ENCODE measurements at regions not wholly inside any gene's neighbourhood (a gene's known extent, or its start where the extent isn't known, plus 50 kb on each side); places are given as distances from the start of the nearest gene placed in this dataset.

GRCh38 chr18:45251236-45251635 lies 364.0 kb upstream of the SLC14A2 start:
- WGBS, 2 donors, result 94 to 95% methylated on average over 4 of the region's 4 CpGs
- Histone ChIP-seq H3K4me1 (peaks cover 8% of the 10 kb centered on the region), H3K27me3 (no peaks in the 10 kb centered on the region), H3K36me3 (ENCODE audit: low read depth, missing control alignments) (no peaks in the 10 kb centered on the region), H3K9me3 (no peaks in the 10 kb centered on the region), H3K4me3 (no peak overlapping the region), H3K27ac (no peak overlapping the region)
- no peak for TF ChIP-seq POLR2A (IDR thresholded peaks at IDR 0.05)
- TF ChIP-seq, protein P1, sequence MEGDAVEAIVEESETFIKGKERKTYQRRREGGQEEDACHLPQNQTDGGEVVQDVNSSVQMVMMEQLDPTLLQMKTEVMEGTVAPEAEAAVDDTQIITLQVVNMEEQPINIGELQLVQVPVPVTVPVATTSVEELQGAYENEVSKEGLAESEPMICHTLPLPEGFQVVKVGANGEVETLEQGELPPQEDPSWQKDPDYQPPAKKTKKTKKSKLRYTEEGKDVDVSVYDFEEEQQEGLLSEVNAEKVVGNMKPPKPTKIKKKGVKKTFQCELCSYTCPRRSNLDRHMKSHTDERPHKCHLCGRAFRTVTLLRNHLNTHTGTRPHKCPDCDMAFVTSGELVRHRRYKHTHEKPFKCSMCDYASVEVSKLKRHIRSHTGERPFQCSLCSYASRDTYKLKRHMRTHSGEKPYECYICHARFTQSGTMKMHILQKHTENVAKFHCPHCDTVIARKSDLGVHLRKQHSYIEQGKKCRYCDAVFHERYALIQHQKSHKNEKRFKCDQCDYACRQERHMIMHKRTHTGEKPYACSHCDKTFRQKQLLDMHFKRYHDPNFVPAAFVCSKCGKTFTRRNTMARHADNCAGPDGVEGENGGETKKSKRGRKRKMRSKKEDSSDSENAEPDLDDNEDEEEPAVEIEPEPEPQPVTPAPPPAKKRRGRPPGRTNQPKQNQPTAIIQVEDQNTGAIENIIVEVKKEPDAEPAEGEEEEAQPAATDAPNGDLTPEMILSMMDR (IDR thresholded peaks at IDR 0.05), result no peak
- intact Hi-C loops (cut with DNase I; ENCODE audit: low total_unique reads), result no loop called here
- DNase-seq, result no peak

DNA sequence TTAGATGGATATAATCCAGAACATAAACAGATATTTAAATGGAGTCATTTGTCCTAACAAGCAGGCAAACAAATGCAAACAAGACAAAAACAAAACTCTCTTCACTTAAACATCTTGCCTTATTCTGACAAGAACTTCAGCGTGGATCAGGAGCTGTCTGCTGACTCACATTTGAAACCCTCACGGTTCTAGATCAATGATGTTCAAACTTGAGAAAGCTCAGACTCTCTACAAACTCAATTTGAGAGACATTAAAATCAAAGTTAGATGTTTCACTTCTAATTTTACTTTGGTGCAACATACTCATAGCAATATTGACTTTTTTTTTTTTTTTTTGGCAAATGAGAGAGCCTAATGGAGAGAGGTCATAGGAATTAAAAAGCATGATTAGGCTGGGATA lies 362.8 kb upstream of the SLC14A2 start:
- intact Hi-C loops (cut with DNase I; ENCODE audit: low total_unique reads), result no loop called here
- no peaks in the 10 kb centered on the region for H3K27me3 ChIP-seq
- H3K9me3 ChIP-seq, result no peaks in the 10 kb centered on the region
- peaks cover 8% of the 10 kb centered on the region for H3K4me1 ChIP-seq
- H3K4me3 ChIP-seq, result no peak overlapping the region
- 95 to 96% methylated on average over 2 of the region's 2 CpGs for WGBS, 2 donors
- H3K27ac ChIP-seq, result no peak overlapping the region
- TF ChIP-seq POLR2A (IDR thresholded peaks at IDR 0.05), result no peak
- TF ChIP-seq, protein P1 (IDR thresholded peaks at IDR 0.05), result no peak
- no peak for DNase-seq
- no peaks in the 10 kb centered on the region for H3K36me3 ChIP-seq (ENCODE audit: low read depth, missing control alignments)

DNA sequence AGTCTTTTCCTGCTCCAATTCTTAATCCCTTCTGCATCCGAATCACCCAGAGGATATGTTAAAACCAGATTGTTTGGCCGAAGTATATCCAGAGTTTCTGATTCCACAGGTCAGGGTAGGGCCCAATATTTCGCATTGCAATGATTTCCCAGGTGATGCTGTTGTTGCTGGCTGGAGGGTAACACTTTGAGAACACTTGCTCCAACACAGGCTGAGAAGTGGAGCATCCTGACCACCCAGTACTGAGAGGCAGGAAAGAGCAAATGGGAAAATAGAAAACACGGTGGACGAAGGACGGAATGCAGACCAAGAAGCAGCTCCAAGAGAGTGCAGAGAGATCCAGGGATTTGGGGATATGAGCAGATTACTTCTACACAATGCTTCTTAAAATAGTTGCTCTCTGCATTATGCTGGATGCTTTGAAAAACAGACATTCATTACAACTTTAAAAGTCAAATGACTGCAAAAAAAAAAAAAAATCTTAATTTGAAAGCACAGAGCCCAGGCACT lies 362.2 kb upstream of the SLC14A2 start:
- DNase-seq, result no peak
- no peak overlapping the region for H3K27ac ChIP-seq
- 56 to 64% methylated on average over 6 of the region's 6 CpGs for WGBS, 2 donors
- intact Hi-C loops (cut with DNase I; ENCODE audit: low total_unique reads), result no loop called here
- TF ChIP-seq, protein P1 (IDR thresholded peaks at IDR 0.05), result no peak
- no peak for TF ChIP-seq POLR2A (IDR thresholded peaks at IDR 0.05)
- H3K4me3 ChIP-seq, result no peak overlapping the region
- H3K36me3 ChIP-seq (ENCODE audit: low read depth, missing control alignments), result no peaks in the 10 kb centered on the region
- H3K9me3 ChIP-seq, result no peaks in the 10 kb centered on the region
- H3K27me3 ChIP-seq, result no peaks in the 10 kb centered on the region
- peaks cover 8% of the 10 kb centered on the region for H3K4me1 ChIP-seq

DNA sequence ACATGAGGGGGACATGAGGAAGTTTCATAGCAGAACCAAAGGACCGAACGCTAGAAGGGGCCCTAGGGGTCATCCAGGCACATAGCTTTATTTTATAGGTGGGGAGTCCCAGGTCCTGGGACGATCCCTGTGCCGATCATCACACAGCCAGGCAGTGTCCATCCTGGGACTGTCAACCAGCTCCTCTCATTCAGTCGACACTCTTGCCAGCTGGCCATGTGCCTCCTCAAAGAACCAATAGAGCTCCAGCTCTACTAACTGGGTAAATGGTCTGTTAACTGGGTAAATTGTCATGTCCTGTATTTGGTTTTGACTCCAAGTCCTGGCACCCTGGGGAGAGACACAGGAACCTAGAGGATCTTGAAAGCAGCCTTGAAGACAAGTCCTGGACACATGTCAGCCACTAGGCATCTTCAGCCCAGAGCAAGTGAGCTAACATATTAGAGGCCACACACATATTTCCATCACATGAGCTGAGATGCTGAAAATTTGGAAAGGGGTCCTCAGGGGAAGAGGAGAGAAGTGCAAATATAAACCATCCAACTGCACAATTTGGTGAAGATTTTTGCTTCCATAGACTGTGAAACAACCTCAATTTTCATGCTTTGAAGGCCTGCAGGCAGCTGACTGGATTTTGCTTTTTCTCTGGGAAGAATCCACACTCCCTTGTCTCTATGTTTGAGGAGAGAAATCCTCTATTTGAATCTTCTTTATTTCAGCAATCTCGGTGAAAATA lies 361.1 kb upstream of the SLC14A2 start:
- H3K4me3 ChIP-seq, result no peak overlapping the region
- TF ChIP-seq POLR2A (IDR thresholded peaks at IDR 0.05), result no peak
- TF ChIP-seq, protein P1 (IDR thresholded peaks at IDR 0.05), result no peak
- no peaks in the 10 kb centered on the region for H3K27me3 ChIP-seq

GRCh38 chr18:45254709-45255082 lies 360.6 kb upstream of the SLC14A2 start:
- H3K4me1 ChIP-seq, result peaks cover 4% of the 10 kb centered on the region
- TF ChIP-seq POLR2A (IDR thresholded peaks at IDR 0.05), result no peak
- TF ChIP-seq, protein P1 (IDR thresholded peaks at IDR 0.05), result no peak
- no peaks in the 10 kb centered on the region for H3K9me3 ChIP-seq
- DNase-seq, result no peak
- whole genome bisulfite sequencing, 2 donors, result 49 to 78% methylated on average over 6 of the region's 6 CpGs
- no peaks in the 10 kb centered on the region for H3K36me3 ChIP-seq (ENCODE audit: low read depth, missing control alignments)
- no peak overlapping the region for H3K27ac ChIP-seq
- H3K27me3 ChIP-seq, result no peaks in the 10 kb centered on the region
- H3K4me3 ChIP-seq, result no peak overlapping the region
- intact Hi-C loops (cut with DNase I; ENCODE audit: low total_unique reads), result no loop called here

More for the DNA sequence above, 361.1 kb upstream of the SLC14A2 start:
- DNase-seq, result no peak
- Histone ChIP-seq H3K4me1 (peaks cover 4% of the 10 kb centered on the region), H3K27ac (no peak overlapping the region), H3K9me3 (no peaks in the 10 kb centered on the region), H3K36me3 (ENCODE audit: low read depth, missing control alignments) (no peaks in the 10 kb centered on the region)
- 71 to 84% methylated on average over 6 of the region's 6 CpGs for WGBS, 2 donors
- intact Hi-C loops (cut with DNase I; ENCODE audit: low total_unique reads), result no loop called here
